RPMI7951 (cell line): ENCODE measurements at regions not wholly inside any gene's neighbourhood (a gene's known extent, or its start where the extent isn't known, plus 50 kb on each side); places are given as distances from the start of the nearest gene placed in this dataset.
A peak's percentile ranks its signal among the peaks of the same experiment; 100 is the strongest.

Experiments used
- DNase-seq: peaks from one replicate; pipeline ENCODE4 v3.0.0-alpha.2; 2012; ENCODE audit warnings: low read depth

DNA sequence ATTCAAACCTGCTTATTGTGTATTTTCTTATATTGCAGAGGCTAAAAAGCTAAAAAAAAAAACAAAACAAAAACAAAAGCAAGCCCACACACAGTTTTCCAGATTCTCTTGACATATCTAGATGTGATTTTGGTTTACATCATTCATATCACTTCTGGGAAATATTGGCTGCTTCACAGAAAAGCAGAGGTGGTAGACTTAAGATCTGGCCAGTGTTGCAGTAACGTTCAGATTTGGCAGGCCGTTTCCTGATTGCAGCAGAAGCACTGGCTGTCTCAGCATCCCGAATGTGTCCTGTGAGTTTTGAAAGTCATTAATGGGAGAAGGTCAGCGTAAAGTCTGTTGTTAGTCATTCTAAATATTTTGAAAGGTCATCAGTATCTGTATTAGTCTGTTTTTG, 2062.0 kb downstream of the ARAP2 start:
- DNase-seq, result peak; percentile 25

DNA sequence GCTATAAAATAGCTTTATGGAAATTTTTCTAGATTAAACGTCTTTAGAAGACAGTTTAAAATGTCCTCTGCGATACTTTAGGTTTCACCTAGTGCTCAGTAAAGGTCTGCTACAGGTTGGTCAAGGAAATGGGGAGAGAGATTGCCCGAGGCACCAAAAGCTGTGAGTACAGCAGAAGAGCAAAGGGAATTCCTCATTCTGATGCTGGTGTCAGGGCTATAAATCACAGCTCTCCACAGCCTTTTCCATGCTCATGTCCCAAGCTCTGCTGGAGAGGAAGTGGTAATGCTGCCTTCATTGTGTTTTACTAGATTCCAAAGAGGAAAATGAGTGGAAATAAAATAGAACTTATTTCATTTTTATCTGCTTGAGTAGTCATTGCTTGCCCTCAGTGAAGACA, 2060.4 kb downstream of the ARAP2 start:
- peak; percentile 66 for DNase-seq

DNA sequence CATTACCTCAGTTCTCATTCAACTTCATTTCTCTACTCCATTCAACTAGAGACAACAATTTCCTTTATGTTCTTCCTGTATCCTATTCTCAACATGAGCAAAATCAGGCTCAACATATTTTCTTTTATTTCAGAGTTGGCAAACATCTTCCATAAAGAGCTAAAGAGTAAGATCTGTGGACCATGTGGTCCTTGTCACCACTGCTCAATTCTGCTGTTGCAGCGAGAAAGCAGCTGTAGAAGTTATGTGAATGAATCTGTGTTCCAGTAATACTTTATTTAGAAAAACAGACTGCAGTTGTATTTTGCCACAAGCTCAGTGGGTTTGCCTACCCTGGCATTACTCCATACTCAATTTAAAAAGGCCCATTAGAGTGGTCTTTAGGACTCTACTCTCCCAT, 2057.3 kb downstream of the ARAP2 start:
- DNase-seq, result no peak

DNA sequence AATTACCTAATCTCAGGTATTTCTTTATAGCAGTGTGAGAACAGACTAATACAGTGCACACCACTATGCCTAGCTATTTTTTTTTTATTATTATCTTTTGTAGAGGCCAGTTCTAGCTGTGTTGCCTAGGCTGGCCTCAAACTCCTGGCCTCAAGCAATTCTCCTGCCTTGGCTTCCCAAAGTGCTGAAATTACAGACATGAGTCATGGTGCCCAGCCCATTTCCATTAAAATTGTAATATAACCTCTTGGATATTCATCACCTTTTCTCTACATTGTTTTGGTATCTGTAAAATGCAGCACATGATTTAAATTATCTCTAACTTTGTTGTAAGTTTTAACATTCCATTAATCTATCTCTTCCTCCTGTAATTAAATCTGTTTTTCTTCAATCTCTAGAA, 2052.9 kb downstream of the ARAP2 start:
- no peak for DNase-seq

DNA sequence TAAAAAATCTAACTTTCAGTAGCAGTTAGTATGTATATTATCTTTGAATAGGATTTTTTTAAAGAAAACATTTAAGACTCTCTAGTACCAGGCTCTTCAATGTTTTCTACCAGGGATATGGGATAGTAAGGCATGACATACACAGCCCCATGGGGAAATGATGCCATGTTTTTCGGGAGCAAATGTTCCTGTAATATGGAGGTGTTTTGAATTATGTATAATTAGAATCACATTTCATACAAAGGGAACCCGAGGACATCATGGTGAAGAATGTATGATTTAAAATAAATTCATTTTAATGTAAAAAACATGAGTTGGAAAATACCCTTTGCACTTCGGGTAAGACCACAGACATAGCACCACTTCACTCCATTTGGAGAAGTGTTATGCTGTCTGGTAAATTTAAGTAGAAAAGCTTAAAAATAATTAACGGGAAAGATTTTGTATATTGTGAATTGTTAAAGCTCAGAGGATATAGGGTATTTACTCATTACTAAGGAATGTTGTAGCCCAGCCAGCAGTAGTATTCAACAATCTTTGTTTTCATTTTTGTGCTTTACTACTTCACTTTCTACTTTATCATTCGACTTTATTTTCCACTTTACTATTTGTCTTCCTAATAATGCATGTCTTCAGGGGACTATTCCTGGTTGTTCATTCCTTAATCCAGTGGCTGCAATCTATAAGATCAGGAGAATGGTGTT, 2050.7 kb downstream of the ARAP2 start:
- peak; percentile 24 for DNase-seq

DNA sequence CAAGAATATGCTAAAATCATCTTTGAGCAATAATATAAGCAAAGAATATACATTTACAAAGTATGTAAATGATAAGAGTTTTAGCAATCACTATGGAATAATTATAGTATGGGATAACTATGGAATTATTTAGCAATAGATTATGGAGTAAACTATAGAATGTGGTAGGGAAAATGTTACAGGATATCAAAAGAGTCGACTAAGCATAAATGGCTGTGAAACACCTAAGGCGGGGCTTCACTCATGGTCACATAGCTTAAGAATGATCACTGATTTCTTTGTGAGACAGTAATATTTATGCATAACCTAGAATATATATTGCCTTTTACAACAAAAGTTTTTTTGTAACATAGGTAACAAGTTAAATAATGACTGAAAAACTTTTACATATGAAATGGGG, 2049.7 kb downstream of the ARAP2 start:
- no peak for DNase-seq

DNA sequence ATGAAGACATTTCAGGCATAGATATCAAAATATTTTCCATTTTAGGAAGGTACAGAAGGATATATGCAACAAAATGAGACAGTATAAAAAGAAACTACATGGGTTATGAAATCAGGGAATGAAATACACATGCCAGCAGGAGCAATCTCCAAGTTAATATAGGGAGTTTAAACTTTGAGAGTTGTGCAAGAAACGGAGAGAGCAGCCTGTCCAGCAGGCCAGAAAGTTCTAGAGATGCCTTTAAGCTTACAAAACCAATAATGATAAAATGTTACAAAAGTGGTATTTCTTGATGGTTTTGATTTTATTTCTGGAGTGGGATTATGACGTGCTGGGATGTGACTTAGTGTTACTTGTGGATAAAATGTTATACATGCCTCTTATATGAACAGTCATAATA, 2047.9 kb downstream of the ARAP2 start:
- no peak for DNase-seq

DNA sequence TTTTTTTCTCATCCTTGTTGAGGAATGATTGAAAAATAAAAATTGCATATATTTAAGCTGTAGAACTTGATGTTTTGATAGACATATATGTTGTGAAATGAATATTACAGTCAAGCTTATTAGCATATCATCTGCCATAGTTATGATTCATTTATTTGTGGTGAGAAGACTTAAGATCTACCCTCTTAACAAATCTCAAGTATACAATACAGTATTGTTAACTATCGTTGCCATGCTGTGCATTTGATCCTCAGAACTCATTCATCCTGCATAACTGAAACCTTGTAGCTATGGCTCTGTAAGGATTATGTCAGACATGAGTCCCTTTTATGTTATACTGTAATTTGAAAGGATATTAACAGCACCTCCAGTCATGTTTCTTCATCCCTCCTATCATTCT, 2045.3 kb downstream of the ARAP2 start:
- DNase-seq, result no peak

DNA sequence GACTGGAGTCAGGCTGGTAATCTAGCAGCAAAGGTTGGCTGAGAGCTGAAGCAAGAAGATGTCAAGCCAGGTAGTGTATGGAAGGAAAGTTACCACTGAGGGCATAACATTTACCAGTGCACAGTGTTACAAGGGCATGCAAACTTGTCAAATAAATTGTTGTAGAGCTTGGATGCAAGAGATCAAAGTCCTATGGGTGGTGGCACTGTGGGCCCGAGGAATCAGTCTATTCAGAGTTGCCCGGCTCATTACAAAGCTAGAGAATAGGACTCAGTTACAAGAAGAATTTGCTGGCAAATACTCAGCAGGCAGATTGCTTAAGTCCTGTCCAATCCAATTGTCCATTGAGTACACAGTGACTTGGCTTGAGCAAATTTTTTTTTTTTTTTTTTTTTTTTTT, 2043.8 kb downstream of the ARAP2 start:
- no peak for DNase-seq

DNA sequence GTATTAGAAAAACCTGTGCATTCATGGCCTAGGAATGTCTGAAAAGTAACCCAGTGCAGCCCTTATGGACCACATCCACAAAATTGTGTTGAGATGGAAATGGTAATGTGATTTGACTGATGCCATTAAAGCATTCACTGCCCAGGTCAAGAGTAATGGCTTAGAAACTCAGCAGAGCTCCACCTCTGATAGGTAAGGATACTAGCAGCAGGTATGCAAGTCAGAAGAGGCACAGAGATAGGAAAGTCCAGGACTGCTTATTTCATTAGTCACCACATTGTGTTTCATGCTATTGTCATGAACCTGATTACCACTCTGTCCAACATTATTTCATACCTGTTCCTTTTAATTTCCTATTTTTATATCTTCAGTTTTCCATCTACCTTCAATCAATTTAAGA, 2042.2 kb downstream of the ARAP2 start:
- no peak for DNase-seq

DNA sequence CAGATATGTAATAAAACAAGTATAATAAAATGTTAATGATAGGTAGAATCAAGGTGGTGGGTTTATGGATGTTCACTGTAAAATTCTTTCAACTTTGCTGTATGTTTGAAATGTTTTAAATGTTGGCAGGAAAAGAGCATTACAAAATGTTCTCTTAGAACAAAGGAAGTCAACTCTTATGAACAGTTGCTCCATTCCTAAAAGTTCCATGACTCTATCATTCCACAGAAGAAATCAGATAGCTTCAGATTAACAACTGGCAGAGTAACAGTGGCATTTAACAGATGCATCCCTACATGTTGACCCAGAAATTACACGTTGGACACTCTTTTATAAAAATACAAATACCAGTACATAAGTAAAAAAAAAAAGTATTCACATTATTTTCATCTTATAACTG, 2023.7 kb downstream of the ARAP2 start:
- DNase-seq, result no peak

DNA sequence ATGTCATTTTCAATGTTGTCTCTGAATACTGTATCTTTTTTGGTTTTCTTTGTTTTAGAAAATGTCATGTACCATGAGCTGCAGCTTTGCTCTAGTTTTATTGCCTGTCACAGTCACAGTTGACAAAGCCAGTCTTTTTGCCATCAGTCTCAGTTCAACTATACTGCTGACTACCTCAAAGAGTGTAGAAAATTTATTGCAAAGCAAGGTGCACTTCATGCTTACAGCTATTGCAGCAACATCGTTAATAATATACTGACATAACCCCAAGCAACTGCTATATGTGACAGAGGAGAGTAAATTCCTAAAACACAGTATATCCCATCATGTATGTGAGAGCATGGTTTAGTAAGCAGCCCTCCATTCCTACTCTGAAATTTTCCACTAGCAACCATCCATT, 2022.3 kb downstream of the ARAP2 start:
- no peak for DNase-seq

DNA sequence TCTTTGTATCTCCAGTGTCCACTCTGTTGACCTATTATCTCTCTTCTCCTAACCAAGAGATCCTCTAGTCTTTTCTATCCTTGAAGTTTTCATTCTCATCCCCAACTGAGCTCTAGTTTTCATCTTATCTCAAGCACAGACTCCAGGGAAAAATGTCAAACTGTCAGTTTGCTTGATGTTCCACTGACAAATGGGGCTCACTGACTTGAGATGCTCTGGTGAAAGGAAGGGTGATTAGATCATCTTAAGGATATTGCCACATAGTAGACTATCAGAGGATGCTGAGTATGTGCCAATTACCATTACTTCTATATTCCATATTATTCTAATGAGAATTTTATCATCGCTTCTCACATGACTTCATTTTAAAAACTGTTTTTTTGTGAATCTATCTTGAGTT, 2008.2 kb downstream of the ARAP2 start:
- DNase-seq, result no peak

DNA sequence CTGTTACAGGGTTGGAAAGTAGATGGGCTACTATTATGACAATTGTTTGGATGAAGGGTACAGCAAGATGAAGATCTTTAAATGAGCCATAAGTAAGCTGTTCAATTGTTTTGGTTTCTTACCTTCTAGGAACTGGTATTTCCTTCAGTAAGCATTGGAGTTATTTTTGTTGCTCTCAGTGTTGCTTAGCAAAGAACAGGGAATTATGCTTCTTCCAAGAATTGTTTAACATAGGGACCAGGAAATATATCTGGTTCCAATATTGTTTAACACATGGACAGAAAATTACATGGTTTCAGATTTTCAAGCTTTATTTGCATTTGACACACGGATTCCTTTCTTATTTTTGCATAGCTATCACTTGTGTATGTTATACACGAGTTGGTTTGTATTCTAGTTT, 1999.0 kb downstream of the ARAP2 start:
- no peak for DNase-seq

DNA sequence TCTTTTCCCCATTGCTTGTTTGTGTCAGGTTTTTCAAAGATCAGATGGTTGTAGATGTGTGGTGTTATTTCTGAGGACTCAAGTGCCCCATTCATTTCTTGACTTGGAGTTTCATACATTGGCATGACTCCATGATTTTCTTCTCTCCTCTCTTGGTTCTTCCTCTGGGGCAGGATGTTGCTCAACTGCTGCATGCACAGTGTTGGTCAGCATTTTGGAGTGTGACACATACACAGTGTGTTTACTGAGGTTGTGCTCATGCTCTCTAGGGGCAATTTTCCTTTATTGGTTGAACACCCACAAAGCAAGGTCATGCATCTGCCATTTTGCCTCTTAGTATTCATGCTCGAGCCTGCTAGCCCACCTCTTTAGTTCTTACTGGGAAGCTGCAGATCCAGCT, 1993.8 kb downstream of the ARAP2 start:
- DNase-seq, result peak; percentile 52

DNA sequence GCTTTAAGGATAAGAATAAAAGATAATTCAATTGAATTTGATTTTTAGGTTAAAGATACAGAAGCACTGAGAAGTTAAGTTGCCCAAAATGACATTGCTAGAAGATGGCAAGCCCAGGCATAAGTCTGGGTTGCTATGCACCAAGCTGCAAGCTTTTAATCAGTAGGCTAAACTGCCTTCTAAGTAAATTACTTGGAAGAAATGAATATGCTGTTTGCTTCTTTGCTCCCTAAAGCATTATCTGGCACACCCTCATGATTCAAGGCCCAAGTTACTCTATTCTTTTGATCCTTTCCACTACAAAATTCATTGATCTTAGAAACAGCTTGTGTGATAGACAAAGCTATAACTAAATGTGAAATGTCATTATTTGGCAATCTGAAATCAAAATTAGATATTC, 1991.1 kb downstream of the ARAP2 start:
- DNase-seq, result no peak

DNA sequence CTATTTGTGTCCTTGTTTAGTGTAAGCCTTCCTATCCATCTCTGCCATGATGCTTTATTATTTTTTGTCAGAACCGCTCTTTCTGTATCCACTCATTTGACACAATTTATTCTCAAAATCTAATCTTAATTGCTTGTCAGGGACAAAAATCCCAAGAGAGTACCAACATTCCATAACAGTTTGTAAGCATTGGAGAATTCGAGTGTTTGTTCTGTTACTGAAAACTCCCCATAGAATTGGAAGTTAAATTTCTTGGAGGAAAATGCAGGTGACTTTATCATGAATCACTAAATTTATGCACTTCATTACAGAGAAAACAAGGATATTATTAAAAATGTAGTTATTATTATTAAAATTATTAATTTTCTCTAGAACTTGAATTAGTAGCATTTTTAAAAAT, 1986.1 kb downstream of the ARAP2 start:
- DNase-seq, result no peak

DNA sequence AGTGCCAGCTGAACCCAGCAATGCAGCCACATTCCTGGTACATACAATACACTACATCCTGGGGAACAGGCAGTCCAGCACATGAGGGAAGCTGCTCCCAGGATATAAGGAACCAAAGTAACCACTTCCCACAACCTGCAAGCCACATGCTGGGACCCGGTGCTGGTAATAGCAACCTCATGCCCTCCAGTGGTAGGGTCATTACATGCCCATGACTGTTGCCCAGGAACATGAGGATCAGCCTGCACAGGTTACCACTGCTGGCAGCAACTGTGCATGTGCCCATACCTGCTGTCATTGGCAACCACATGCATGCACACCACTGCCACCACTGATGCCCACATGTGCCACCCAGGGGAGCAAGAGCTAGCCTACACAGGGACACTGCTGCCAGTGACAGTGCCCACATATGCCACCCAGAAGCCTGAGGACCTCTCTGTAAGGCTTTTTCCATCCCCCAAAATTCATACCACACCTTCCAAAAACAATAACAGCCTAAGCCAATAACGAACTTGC, 1982.5 kb downstream of the ARAP2 start:
- no peak for DNase-seq

DNA sequence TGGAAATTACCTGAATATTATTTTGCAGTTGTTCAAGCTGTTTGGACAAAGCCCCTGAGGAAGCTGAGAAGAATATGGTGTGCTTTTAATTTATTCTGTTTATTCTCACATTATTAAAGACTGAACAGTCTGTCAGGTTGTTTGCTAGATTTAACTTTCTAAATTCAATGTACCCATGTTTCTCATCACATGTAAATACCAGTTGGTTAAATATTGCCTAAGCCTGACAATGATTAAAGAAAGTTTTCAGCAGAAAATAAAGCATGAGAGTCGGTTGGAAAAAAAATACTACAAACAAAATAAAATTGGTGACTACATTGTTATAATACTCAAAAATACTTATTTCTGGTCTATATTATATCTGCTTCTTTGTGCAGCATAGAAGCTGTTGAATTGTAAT, 1974.7 kb downstream of the ARAP2 start:
- no peak for DNase-seq

DNA sequence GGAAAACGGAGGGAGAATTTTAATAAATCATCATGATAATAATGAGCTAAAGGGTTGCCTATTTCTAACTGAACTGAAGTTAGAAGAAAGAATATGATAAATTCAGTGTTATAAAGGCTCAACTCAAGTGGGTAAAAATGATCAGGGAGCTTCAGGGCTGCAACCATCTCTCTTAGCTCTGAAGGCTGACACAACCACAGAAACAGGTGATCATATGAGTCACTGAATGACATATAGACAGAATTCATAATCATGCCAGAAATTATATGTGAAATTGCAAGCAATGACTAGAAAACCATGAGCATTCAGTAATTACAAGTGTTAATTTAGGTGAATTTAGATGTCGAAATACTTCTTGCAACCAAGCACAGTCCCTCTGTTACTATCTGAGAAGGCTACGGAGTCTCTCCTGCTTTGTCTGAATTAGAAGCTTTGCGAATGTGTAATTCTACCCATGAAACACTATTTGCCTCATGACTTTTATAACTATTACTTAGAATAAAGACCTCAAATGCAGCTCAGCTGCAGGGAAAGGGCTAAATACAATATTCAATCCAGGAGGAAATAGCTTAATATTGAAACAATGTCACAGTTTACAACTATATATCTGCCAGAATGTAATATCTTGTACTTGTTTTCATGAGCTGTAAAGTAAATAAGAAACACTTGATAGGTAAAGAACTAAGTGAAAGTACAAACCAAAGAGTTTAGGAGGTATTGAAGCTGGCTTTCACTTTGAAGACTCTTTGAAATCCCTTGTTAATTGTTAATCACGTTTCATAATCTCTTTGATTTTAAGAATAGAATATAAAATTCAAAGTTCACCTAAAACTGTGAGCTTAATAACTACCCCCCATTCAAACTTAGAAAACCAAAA, 1972.6 kb downstream of the ARAP2 start:
- DNase-seq, result no peak

DNA sequence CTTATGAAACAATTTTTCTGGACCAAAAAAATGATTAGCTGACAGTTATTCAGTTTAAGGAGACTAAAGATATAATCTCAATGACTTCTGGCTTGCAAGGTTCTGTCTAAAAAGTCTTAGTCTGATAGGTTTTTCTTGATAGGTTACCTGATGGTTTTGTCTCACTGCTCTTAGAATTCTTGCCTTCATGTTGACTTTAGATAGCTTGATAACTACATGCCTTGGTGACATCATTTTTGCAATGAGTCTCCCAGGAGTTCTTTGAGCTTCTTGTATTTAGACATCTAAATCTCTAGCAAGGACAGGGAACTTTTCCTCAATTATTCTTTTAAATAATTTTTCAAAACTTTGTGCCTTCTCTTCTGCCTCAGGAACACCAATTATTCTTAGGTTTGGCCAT, 1965.3 kb downstream of the ARAP2 start:
- DNase-seq, result no peak

DNA sequence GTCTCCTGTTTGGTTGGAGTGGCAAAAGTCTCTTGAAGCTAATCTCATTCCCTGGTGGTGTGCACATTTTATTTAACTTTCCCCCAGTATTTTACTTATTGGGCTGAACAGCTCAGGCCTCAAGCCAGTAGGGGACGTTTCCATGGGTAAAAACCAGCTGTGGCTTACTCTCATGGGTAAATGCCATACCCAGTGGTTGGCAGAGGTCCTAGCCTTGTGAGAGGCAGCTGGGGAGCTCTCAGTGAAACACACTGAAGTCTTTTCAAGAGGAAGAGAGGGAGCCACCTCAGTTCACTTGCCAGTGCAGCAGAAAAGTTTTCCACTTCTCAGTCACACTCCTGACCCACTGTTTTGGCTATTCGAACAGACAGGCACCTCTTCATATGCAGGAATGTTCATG, 1964.2 kb downstream of the ARAP2 start:
- no peak for DNase-seq

DNA sequence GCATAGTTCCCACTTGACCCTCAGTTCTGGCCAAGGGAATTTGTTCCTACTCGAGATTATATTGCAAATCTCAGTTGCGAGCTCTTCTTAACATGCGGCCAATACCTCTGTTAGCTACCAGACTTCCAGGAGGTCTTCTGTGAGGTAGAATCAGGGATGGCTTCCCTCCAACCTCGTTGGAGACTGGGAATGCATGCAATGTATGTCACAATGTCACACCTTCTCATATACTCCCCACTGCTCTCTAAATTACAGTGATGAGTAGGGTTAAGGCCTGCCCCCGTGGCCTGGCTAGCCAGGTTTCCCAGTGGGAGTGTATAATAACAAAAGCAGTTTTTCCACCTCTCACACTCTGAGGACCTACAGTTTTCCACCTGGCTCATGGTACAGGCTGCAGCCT, 1962.5 kb downstream of the ARAP2 start:
- no peak for DNase-seq
